Activated gamma-delta T cell treated with anti-CD3 and anti-CD28 coated beads, Interleukin-2, amount 50 U/mL, for 16 hours (primary cell): ENCODE measurements at regions not wholly inside any gene's neighbourhood (a gene's known extent, or its start where the extent isn't known, plus 50 kb on each side); places are given as distances from the start of the nearest gene placed in this dataset.

Experiments
- DNase-seq: peaks from one replicate; pipeline ENCODE4 v3.0.0-alpha.2; 2020; ENCODE audit warnings: low read depth

DNA sequence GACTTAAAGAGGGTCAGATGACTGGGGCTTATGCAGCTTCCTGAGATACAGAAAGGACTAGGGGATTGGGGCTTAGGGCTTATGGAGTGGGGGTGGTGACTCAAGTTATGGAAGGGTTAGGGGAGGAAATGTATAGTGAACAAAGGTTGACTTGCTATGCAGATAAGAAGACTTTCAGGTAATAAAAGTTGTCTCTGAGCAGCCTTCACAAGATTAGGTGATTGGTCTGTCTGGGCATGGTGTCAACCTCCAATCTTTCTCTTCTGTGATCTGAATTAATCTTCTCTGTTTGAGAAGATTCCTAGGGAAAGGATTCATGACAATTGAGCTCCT lies 436.5 kb downstream of the SIPA1L2 start:
- no peak for DNase-seq

DNA sequence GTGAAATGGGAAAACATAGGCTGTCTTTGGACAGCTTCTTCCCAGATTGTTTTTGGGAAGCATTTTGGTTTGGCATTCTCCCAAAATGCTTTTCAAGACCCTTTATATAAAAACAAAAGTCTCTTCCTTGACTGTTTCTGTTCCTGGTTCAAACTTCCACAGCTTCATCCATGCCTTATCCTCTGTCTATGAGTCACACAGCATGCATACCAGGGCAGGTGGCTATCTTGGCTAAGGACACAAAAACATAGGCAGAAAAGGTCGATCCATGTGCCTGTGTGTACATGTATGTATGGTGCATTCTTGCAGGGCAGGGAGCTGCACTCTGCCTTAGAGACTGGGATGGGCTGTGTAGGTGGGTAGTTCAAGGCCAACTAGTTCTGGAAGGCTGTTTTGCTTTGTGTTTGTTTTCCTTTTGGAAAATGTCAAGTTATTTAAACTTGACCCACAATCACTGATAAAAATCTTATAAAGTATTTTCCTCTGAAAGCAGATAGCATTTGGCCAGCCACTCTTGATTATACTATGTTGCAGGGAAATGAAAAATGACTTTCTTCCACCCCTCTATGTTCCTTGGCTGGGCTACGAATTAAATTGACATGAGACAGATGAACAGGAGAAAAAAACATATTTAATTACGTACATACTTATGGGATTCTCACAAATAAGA lies 437.0 kb downstream of the SIPA1L2 start:
- no peak for DNase-seq

DNA sequence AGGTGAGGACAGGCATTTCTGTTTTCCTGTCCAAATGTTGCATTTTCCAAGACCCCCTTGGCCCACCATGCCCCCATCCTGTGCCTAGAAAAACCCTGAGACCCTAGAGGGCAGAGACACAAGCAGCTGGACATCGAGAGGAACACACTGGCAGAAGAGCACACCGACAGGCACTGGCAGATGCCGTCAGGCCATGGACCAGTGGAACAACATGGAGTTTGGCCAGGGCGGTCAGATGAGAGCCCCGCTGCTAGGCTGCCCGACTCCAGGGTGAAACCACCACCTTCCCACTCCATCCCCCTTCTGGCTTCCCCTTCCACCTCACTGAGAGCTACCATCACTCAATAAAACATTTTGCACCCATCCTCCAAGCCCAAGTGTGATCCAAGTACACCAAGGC lies 438.4 kb downstream of the SIPA1L2 start:
- DNase-seq = no peak

DNA sequence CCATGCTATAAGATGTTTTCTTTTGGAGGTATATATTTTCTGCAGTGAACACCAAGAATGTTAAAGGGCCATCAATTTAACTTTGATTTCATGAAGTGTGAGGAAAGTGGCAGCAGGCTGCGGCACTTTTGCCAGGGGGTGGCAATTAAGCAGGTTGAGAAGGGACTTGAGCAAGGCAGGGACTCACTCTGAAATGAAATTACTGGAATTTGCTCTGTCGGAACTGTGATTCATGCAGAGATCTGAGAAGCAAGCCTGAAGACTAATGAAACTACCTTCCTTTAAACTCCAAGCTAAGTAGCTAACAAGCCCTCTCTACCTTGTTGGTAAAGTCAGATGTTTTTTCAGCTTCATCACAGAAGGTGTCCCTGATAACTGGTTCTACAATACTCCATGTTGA lies 441.6 kb downstream of the SIPA1L2 start:
- no peak for DNase-seq

DNA sequence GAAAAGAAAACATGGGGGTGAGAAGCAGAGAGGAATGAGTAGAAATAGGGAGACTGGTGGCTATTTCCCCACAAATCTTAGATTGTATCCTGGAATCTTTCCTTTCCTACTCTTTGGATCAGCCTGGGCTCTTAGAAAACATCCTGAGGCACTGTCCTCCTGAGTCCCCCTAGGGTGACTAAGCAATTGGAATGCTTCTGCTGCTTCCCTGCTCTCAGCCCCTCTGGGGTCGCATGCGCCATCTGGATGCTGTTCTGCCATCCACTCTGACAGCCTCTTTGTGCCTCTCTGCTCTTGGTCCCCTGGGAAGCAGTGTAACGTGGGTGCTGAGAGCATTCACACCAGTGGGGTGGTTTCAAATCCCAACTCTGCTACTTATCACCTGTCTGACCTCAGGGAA lies 443.0 kb downstream of the SIPA1L2 start:
- DNase-seq = no peak

DNA sequence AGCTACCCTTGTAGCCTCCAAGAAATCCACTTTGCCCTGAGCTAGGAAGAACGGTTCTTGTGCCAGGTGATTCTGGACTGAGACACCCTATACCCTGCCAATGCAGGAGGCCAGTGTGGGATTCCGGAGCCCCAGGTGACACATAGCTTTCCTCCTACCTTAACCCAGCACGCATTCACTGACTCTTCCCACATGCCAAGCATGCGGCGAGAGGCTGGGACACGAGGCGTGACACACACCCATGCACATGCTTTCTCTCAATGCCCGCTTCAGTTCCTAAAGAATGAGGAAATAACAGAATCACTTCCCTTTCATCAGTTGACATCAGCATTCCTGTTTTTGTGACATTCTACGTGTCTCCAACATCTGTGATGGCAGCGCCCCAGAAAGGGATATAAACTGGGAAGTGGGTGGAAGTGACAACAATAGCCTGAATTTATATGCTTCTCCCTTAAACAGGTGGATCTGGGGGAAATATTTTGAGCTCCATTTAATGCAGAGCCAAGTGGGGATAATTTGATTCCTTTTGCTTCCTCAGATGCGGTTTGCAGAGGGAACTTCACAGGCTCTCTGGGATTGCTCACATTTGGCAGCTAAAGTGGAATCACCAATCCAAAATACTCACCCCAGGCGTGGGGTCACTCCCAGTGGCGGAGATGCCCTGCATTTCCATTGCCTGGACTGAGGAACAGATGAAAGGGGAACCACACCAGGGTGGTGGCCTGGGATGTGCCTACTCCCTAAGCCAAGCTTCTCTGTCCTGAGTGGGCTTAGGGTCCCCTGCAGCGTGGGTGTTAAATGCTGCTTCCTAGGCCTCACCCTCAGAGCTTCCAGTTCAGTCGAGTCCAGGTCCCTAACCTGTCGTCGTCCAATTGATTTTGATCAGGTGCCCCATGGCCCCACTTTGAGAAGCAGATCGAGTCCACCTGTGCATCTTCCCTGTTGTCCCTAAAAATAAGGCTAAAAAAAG lies 445.1 kb downstream of the SIPA1L2 start:
- DNase-seq = no peak

DNA sequence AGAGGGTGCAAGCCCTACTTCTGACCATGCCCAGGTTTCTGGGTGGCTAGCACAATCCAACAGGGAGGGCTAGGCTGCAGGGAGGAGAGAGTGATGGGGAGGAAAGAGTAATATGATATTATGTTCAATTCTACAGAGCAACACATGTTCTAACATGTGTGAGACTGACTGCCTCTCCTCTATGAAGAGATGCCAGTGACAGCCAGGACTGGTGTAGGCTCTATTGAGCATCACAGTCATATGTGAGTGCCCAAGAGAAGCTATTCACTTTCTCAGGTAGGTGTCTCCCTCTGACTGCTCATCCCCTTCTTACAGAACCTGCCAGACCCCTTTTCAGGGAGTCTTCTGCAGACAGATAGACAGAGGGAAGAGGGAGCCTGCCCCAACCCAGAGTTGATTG lies 446.1 kb downstream of the SIPA1L2 start:
- no peak for DNase-seq

DNA sequence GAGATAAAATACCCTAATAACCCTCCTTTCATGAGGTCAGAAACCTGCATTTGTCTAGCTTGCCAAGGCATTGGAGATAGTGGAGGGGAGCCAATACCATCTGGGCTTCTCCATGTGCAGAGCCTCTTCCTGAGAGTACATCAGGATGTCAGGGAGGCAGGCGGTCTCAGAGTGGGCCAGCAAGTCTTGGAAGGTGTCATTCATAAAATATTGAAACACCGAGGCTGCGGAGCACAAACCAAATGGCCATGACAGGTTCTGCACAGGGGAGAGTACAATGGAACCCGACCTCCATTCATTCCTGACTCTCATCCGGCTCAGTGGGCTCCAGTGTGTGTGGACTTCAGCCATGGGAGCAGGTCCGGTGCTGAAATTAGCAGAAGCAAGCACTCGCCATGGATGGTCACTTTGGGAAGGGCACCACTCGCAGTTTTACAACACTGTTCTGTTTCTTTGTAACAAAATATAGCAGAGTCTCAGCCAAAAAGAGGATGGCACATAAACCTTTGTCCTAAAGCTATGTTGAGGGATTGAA lies 446.6 kb downstream of the SIPA1L2 start:
- DNase-seq = no peak

DNA sequence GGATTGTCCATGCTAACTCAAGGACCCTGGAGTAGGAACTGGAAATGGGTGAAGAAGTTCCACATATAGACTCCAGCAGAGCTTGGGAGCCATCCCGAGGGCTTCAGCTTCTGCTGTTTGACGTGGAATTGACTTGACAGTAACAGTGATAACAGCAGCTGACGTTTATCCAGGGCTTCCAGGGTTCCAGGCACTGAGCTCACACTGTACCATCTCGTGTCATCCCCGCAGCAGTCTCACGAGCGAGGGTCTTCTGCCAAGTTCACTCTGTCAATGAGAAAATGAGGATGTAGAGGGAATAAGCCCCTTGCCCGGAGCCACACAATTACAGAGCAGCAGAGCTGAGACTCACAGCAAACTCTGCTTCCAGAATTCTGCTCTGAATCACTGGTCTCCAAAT lies 447.7 kb downstream of the SIPA1L2 start:
- no peak for DNase-seq

DNA sequence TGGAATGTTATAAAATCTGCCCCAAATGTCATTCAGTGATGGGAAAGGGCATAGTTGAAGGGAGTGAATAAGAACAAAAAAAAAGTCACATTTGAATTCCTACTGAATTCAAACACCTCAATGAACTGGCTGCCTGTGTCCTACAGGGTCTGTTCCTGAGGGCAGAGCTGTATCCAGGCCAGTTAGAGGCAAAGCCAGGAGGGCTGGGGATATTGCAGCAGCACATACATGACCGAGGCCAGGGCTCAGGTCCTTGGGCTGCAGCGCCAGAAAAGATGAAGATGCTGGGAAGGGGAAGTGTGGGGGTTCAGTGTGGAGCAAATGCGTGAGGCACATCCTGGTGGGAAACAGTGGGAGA lies 449.2 kb downstream of the SIPA1L2 start:
- no peak for DNase-seq

DNA sequence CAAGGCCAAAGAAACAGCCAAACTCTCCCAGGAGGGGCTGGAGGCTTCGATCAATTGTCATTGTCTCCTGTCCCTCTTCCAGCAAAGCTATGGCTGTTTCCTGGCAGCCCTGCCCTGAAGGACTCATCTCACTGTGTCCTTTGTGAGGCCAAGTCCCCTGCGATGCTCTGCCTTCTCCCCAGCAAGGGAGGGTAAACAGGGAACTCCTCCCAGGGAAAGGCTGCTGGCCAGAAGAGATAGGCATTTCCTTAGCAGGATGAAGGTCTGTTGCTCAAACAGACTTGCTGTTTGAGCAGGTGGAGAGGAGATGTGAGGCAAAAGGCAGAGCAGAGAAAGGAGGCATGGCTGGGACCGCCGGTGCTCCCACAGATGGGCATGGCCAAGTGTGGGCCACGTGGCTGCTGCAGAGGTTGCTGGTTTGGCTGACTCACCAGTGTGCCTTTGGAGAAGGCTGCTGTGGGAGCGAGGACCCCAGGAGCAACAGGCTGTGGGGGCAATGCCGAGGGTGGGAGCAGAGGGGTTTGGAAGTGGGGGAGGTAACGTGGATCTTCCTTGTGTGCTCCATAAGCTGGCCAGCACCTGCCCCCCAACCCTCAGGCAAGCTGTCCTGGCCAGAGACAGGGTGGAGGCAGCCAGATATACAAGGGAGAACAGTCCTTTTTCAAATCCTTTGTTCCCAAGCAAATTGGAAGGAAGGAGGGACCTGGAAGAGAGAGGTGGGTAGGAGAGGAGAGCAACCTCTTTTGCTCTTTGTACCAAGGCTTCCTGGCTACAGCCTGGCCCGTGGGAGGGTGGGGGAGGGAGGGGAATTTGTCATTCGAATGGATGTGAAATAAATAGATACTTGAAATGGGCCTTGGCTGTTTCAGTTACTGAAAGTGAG lies 449.8 kb downstream of the SIPA1L2 start:
- no peak for DNase-seq

DNA sequence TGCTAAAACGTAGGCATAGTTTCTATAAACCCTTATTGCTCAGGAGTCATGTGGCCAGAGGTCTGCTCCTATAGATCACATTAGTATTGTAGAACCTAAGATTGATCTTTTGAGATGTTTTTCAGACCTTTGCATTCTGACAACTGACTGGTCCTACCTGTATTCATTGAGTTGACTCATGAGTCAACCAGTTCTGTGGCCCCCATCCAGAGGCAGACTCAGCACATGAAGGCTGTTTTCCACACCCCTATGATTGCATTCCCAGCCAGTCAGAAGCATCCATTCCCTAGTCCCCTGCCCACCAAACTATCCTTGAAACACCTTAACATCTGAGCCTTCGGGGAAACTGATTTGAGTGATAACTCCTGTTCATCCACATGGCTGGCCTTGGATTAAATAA lies 451.7 kb downstream of the SIPA1L2 start:
- DNase-seq = no peak

DNA sequence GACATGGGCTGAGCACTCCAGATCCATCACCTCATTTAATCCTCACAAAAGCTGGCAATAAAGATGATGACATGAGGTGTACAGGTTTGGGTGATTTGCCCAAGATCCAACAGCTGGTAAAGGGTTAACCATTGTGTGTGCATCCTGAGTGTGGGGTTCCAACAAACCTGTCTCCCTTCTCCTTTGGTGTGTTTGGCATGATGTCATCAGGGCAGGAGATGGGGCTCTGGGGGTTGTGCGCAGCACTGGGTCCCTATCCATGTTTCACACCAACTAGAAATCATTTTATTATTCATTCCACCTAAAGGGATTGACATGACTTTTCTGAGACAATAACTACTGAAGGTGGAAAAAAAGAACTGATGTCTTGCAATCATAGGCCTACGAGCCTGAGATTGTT lies 452.5 kb downstream of the SIPA1L2 start:
- DNase-seq = no peak

DNA sequence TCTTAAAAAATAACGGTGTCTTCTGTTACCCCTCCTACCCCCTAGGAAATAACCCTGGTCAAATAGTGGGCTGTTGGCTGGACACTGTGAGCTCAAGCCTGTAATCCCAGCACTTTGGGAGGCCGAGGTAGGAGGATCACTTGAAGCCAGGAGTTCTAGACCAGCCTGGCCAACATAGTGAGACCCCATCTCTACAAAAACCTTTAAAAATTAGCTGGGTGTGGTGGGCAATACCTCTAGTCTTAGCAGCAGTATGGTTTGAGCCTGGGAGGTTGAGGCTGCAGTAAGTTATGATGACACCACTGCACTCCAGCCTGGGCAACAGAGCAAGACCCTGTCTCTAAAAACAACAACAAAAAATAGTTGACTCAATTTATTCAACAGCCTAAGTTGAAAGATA lies 453.7 kb downstream of the SIPA1L2 start:
- DNase-seq = no peak

DNA sequence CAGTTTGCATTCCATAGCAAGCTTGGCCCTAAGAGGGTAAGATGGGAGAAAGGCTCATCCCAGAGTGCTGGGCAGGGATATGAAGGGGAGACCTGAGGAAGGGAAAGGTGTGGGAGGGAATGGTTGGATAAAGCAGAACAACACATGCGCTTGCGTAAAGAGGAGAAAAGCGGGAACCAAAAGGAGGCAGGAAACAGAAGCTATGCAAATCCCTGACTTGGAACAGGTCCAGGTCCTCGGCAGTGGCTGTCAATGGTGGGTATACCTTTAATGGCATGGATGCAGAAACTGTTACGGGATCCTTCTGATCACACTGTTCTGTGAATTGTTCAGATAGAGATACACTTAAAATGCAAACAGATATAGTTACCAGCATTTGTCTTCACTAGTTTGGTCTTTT lies 455.6 kb downstream of the SIPA1L2 start:
- no peak for DNase-seq

DNA sequence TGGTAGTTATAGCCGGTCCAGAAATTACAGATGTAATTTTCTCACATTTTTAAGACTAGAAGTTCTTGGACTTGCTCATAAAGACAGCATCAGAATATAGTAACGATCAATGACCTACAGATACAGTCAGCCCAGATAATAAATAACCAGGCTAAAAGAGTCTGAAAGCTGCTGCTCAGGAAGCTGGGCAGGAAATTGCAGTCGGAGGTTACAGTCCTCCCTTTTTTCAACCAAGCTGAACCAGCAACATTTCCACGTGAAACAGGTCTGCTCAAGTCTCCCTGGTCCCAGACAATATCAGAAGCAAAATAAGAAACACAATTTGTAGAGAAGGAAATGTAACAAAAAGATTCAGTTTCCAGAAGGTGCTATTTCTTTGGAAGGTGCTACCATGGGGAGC lies 457.4 kb downstream of the SIPA1L2 start:
- DNase-seq = no peak

DNA sequence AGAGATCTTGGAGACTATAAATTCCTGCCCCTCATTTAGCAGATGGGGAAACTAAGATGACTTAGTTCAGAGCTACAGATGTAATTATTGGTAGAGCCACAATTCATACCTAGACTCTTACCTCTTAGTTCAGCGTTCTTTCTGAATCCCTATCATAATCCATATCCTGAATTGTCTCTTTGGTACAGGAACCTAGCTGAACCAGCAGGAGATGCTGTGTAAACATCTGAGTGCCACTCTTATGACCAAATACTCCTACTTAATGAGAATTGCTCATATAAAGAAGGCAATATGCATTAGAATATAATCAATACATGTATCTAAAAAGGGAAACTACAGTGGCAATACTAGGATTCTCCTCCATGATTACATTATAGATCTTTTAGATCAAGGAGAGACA lies 459.0 kb downstream of the SIPA1L2 start:
- no peak for DNase-seq

DNA sequence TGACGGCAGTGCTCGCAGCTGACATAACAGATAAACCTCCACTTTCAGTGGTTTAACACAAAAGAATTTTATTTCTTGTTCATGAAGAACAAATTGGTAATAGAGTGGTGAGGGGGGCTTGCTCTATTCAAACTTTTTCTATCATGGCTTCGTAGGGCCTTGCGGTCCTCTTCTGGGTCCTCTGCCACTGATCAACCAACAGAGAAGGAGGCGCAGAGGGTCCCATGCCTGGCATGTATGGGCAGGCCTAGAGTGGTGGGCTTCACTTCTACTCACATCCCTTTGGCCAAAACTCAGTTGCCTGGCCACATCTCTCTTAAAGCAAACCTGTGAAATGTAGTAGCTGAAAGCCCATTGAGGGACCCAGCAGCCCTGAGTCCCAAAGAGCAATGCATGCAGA lies 460.5 kb downstream of the SIPA1L2 start:
- no peak for DNase-seq

DNA sequence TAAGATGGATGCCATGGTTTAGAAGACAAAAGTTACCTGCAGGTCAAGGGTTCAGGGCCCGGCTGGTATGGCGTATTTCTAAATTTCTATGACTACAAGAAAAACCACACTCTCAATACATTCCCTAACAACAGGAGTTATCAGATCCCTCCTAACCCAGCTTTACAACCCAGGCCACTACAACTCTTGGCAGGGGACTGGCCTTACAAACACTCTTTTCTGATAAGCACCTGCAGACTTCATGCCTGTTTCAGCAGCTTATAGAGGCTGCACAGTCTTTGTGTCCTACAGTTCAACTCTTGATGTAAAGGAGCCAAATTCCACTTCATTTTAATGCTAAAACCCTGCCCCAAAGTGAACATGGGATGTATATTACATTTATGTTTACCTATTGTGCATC lies 461.4 kb downstream of the SIPA1L2 start:
- no peak for DNase-seq

DNA sequence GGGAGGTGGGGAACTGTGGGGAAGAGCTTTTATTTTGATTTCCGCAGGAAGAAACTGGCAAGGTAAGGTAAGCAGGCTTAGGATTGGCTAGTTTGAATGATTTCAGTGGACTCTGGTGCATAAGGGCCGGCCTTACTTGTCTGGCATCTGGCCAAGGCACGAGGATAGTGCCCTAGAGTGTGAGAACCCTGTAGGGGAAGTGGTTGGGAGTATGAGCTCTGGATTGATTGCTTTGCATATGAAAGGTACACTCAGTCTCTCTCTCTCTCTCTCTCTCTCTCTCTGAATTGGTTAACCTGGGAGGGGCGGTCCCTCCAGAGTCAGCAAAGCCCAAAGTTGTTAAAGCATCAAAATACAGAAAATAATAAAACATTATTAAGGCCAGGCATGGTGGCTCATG lies 463.0 kb downstream of the SIPA1L2 start:
- no peak for DNase-seq

DNA sequence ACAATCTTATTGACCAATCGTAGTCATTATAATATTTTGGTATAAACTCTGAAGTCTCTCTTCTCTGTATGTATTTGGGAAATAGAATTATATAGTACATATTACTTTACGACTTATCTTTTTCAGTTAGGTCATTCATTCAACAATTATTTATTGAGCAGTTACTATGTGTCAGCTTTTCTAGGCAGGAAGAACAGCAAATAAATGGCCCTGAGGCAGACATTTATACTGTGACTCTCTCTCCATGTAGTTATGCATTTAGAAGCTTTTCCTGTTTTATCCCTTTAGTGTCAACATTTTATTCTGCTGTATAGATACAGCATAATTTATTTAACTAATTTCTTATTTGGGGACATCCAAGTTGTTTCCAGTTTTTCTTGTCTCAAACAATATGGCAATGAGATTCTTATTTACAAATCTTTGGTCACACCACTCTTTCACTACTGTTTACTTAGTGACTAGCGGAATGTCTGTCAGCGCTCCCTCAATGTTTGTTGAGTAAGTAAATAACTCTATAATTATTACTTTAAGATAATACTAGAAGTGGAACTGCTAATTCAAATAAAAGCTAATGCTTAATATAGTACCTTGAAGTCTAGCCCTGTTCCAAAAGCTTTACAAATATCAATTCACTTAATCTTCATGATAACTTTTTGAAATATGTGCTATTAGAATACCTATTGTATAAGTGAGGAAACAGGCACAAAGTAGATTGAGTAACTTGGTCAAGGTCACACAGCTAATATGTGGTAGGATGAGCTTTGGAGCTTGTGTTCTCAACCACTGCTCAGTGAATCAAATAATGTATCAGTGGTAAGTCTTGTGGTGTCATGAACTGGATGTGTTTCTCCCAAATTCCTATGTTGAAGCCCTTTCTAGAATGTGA lies 465.6 kb downstream of the SIPA1L2 start:
- no peak for DNase-seq

DNA sequence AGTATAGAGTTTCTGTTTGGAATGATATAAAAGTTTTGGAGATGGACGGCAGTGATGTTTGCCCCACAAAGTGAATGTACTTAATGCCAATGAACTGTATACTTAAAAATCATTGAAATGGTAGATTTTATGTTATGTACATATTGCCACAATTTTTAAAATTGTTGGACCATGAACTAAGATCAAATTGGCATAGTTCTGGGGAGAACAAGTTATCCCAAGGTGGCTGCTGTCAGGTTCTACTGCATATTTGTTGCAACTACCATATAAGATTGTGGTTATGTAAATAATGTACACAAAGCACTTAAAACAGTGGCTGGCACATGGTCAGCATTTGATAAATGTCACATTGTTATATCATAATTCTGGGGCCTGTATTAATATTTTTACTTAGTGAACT lies 466.4 kb downstream of the SIPA1L2 start:
- no peak for DNase-seq
